Activated naive CD8-positive, alpha-beta T cell treated with anti-CD3 and anti-CD28 coated beads, Interleukin-2, amount 50 U/mL, for 24 hours (primary cell): ENCODE measurements at regions not wholly inside any gene's neighbourhood (a gene's known extent, or its start where the extent isn't known, plus 50 kb on each side); places are given as distances from the start of the nearest gene placed in this dataset.
"Not testable (repeated sequence)": the region's sequence is repeated elsewhere in the genome, so short reads cannot be mapped to it uniquely, and the experiment has no call there.

ENCODE experiments used
- ATAC-seq: fragments of 150-1000 bp; cut with Tn5 transposase; one replicate; pipeline ENCODE4 v1.10.0; 2021
- DNase-seq: peaks from one replicate; pipeline ENCODE4 v3.0.0; 2021
- H3K27ac Mint-ChIP-seq: one replicate; pipeline ENCODE4 v1.8.0; 2021; ENCODE audit warnings: mild to moderate bottlenecking, mixed read lengths
- H3K27me3 Mint-ChIP-seq: one replicate; pipeline ENCODE4 v1.8.0; 2021; ENCODE audit warnings: mixed read lengths
- H3K36me3 Mint-ChIP-seq: one replicate; pipeline ENCODE4 v1.8.0; 2021; ENCODE audit warnings: low read depth, mixed read lengths
- H3K4me1 Mint-ChIP-seq: one replicate; pipeline ENCODE4 v1.8.0; 2021; ENCODE audit warnings: mixed read lengths
- H3K4me3 Mint-ChIP-seq: one replicate; pipeline ENCODE4 v1.8.0; 2021; ENCODE audit warnings: mild to moderate bottlenecking, moderate library complexity, mixed read lengths
- H3K9me3 Mint-ChIP-seq: one replicate; pipeline ENCODE4 v1.8.0; 2021; ENCODE audit warnings: mixed read lengths

DNA sequence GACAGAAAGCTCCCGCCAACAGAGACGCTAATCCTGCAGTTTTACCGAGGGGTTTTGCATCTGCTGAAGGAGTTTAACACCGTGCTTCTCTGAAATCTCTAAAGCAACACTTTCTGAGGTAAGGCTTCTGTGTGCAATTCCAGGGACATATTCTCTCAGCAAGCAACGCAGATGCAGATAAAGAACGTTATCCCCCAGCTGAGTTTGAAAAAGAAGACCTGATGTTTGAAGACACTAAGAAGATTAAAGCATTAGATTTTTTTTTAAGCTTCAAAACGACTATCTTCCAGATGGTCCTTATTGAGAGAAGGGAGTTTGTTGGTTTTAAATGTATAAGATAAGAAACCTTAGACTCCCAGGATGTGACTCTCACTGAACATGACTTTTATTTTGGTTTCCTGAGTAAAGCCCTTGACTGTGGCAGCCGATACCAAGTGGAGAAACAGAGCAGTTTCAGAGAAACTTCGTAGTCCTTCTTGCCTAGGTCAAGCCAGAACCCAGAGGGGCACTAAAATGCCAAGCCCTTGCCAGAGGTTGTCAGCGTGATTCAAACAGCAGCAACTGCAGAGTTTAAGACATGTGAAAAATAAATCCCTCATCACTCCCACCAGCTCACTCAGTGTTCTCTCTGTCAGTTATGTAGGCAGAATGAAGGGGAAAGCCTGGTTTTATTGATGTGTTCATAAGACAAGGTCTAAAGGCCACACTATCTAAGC lies 353.3 kb upstream of the CNR1 start:
- no peak overlapping the region for H3K4me3 Mint-ChIP-seq
- ATAC-seq = no peak
- no peaks in the 10 kb centered on the region for H3K36me3 Mint-ChIP-seq
- no peaks in the 10 kb centered on the region for H3K4me1 Mint-ChIP-seq
- H3K27ac Mint-ChIP-seq = no peak overlapping the region
- DNase-seq = no peak
- H3K9me3 Mint-ChIP-seq = peaks cover 5% of the 10 kb centered on the region
- H3K27me3 Mint-ChIP-seq = peaks cover 2% of the 10 kb centered on the region

GRCh38 chr6:88517737-88518136 lies 351.6 kb upstream of the CNR1 start:
- Mint-ChIP-seq H3K9me3 (peaks cover 5% of the 10 kb centered on the region), H3K36me3 (no peaks in the 10 kb centered on the region), H3K4me1 (no peaks in the 10 kb centered on the region), H3K27me3 (peaks cover 2% of the 10 kb centered on the region), H3K27ac (no peak overlapping the region), H3K4me3 (no peak overlapping the region)
- DNase-seq (no peak), ATAC-seq (no peak)

GRCh38 chr6:88513920-88514319 lies 347.8 kb upstream of the CNR1 start:
- H3K9me3 Mint-ChIP-seq = no peaks in the 10 kb centered on the region
- H3K4me1 Mint-ChIP-seq = no peaks in the 10 kb centered on the region
- H3K36me3 Mint-ChIP-seq = no peaks in the 10 kb centered on the region
- no peak overlapping the region for H3K27ac Mint-ChIP-seq
- no peak for DNase-seq
- H3K27me3 Mint-ChIP-seq = peaks cover 2% of the 10 kb centered on the region
- H3K4me3 Mint-ChIP-seq = no peak overlapping the region
- no peak for ATAC-seq

DNA sequence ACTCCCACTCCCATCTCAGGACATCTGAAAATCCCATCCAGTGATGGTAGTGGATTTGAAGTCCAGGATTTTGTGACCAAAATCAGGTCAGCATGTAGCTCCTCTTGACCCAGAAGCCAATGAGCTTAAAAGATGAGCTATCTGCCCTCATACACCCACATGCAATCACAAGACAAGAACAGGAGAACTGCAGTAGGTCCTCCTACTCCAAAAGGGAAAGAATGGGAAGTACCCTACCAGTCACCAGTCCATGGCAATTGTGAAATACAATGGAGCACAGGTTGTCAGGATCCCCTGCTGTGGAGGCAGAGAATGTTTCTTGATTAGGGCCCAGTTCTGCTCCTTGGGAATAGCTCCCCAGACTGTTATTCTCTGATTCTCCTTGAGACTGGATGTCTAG lies 347.3 kb upstream of the CNR1 start:
- no peak for DNase-seq
- Mint-ChIP-seq H3K27me3 (peaks cover 2% of the 10 kb centered on the region), H3K9me3 (no peaks in the 10 kb centered on the region), H3K36me3 (no peaks in the 10 kb centered on the region), H3K4me3 (no peak overlapping the region), H3K27ac (no peak overlapping the region), H3K4me1 (no peaks in the 10 kb centered on the region)
- ATAC-seq = no peak

GRCh38 chr6:88512951-88513350 lies 346.8 kb upstream of the CNR1 start:
- DNase-seq (no peak), ATAC-seq (no peak)
- no peaks in the 10 kb centered on the region for H3K4me1 Mint-ChIP-seq
- H3K4me3 Mint-ChIP-seq = no peak overlapping the region
- H3K27ac Mint-ChIP-seq = no peak overlapping the region
- no peaks in the 10 kb centered on the region for H3K9me3 Mint-ChIP-seq
- no peaks in the 10 kb centered on the region for H3K36me3 Mint-ChIP-seq
- H3K27me3 Mint-ChIP-seq = peaks cover 2% of the 10 kb centered on the region

- Mint-ChIP-seq H3K27me3 (peaks cover 11% of the 10 kb centered on the region), H3K4me3 (no peak overlapping the region), H3K9me3 (peaks cover 7% of the 10 kb centered on the region), H3K27ac (no peak overlapping the region), H3K4me1 (no peaks in the 10 kb centered on the region), H3K36me3 (no peaks in the 10 kb centered on the region)
- ATAC-seq (no peak), DNase-seq (no peak)
Measured at GRCh38 chr6:88502391-88502790, 336.2 kb upstream of the CNR1 start.

DNA sequence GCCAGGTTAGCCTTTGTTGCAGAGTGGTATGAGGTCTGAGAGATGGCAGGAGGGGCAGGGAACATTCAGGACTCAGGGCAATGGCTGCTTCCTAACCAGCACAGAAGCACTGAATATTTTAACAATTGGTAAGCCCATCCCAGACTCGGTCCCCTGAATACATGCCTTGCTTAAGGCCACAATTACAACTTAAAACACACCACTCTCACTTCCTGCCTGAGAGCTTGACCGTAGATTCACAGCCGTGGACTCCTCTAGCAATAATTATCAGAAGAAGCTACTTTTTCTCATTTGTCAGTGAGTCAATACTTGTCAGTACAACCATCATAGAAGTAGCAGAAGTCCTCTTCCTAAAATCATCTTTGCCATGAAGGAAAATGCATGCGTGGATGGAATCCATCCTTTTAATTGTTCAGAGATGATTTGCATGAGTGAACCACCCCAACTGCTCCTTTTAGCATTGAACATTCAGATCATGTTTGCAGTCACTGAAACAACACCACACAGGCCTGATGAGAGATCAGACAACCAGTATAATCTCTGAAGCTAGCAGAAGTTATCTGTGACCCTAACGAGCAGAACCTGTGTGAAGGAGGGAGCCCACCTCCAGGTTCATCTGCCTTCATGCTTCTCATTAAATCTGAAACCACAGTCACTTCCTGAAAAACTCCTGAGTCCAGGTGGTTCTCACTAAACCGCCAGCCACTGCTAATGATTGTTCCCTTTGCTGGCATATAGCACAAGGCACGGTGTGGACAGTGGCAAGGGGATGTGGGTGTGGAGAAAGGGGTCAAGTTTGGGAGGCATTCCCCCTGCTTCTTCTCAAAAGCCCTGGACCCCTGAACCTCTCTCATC lies 333.9 kb upstream of the CNR1 start:
- no peak for ATAC-seq
- Mint-ChIP-seq H3K4me3 (no peak overlapping the region), H3K4me1 (no peaks in the 10 kb centered on the region), H3K36me3 (no peaks in the 10 kb centered on the region), H3K27me3 (peaks cover 11% of the 10 kb centered on the region), H3K27ac (no peak overlapping the region), H3K9me3 (peaks cover 1% of the 10 kb centered on the region)
- no peak for DNase-seq

DNA sequence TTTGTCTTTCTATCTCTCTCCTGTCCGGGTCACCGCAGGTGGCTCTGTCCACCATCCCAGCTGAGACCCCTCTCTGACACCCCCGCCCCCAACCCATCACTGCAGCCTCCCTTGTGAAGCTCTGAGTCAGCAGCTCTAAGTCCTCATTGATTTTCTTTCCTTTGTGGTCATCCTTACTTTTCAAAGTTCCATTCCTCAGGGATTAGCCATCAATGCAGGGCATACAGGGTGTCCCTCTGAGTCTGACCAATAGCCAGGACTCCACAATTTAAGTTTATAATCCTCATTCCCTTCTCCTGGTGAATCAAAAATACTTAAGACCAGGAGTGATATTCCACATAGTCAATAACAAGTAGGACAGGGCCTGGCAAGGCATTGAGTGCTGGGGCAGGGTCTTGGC lies 333.3 kb upstream of the CNR1 start:
- Mint-ChIP-seq H3K36me3 (no peaks in the 10 kb centered on the region), H3K4me3 (no peak overlapping the region), H3K9me3 (no peaks in the 10 kb centered on the region), H3K27me3 (peaks cover 13% of the 10 kb centered on the region), H3K4me1 (peaks cover 2% of the 10 kb centered on the region), H3K27ac (no peak overlapping the region)
- ATAC-seq (no peak), DNase-seq (no peak)

- H3K27ac Mint-ChIP-seq, H3K36me3 Mint-ChIP-seq, H3K4me1 Mint-ChIP-seq, H3K4me3 Mint-ChIP-seq, DNase-seq, ATAC-seq, H3K9me3 Mint-ChIP-seq: not testable (repeated sequence)
- peaks cover 16% of the 10 kb centered on the region for H3K27me3 Mint-ChIP-seq
Measured at GRCh38 chr6:88497403-88497802, 331.3 kb upstream of the CNR1 start.

DNA sequence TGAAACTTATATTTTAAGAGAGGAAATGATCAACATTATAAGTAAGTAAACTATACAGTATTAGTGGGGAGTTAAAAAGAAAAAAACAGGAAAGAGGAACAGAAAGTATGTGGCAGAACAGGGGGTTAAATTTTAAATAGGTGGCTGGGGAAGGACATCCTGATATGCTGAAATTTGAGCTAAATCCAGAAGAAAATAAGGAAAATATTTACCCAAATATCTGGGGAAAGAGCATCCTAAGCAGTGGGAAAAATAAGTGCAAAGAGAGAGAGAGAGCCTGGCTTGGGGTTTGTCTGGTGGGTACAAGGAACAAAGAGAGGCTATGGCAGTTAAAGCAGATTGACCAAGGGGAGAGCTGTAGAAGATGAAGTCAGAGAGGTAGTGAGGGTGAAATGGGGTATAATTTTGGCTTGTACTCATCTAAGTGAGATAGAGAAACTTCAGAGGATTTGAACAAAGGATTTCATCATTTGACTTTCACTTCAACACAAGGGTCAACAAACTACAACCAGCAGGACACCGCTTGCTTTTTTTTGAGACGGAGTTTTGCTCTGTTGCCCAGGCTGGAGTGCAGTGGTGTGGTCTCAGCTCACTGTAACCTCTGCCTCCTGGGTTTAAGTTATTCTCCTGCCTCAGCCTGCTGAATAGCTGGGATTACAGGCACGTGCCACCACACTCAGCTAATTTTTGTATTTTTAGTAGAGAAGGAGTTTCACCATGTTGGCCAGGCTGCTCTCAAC lies 328.4 kb upstream of the CNR1 start:
- no peak for ATAC-seq
- peaks cover 3% of the 10 kb centered on the region for H3K4me1 Mint-ChIP-seq

DNA sequence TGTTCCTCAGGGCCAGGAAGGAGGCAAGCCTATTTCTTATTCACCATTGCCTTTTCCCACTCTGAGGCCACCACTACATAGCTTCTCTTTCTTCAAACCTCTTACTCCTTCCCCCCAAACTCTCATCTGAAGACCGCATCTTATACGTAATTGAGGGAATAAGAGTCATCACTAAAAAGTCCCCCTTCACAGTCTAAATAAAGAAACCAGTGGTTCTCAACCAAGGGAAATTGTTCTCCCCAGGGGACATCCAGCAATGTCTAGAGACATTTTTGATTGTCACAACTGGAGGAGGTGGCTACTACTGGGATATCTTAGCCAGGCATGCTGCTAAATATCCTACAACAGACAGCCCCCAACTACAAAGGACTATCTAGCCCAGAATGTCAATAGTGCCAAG lies 327.6 kb upstream of the CNR1 start:
- DNase-seq = no peak
- ATAC-seq = peak; percentile 7
- Mint-ChIP-seq H3K4me3 (no peak overlapping the region), H3K9me3 (no peaks in the 10 kb centered on the region), H3K27me3 (peaks cover 7% of the 10 kb centered on the region), H3K36me3 (no peaks in the 10 kb centered on the region), H3K4me1 (peaks cover 3% of the 10 kb centered on the region), H3K27ac (peak overlapping the region; percentile 2)

More for the DNA sequence above, 328.4 kb upstream of the CNR1 start:
- peaks cover 7% of the 10 kb centered on the region for H3K27me3 Mint-ChIP-seq
- no peak for DNase-seq
- H3K9me3 Mint-ChIP-seq = no peaks in the 10 kb centered on the region
- H3K36me3 Mint-ChIP-seq = no peaks in the 10 kb centered on the region
- no peak overlapping the region for H3K27ac Mint-ChIP-seq
- H3K4me3 Mint-ChIP-seq = no peak overlapping the region

DNA sequence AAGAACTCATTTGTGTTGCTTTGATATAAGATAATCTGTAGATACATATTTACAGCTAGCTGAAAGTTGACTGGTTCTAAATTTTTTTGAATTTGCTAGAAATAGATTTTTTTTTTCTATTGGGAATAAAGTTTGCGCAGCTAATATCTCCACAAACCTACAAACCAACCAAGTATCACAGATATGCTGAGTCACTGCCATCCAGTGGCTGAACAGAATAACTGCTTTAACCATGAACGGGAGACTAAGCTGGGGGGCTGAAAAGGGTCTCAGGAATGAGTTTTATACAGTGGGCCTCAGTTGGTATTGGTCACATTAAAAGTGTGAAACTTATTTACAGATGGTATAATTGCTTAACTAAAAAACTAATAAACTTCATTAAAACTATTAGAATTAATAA lies 326.7 kb upstream of the CNR1 start:
- ATAC-seq (no peak), DNase-seq (no peak)
- Mint-ChIP-seq H3K27ac (no peak overlapping the region), H3K27me3 (peaks cover 5% of the 10 kb centered on the region), H3K9me3 (no peaks in the 10 kb centered on the region), H3K4me3 (no peak overlapping the region), H3K36me3 (no peaks in the 10 kb centered on the region), H3K4me1 (peaks cover 3% of the 10 kb centered on the region)

GRCh38 chr6:88492241-88492640 lies 326.1 kb upstream of the CNR1 start:
- DNase-seq (no peak), ATAC-seq (no peak)
- no peaks in the 10 kb centered on the region for H3K9me3 Mint-ChIP-seq

GRCh38 chr6:88491266-88491880 lies 325.2 kb upstream of the CNR1 start:
- Mint-ChIP-seq H3K9me3 (no peaks in the 10 kb centered on the region), H3K4me3 (no peak overlapping the region), H3K27me3 (peaks cover 5% of the 10 kb centered on the region), H3K36me3 (no peaks in the 10 kb centered on the region), H3K4me1 (peaks cover 3% of the 10 kb centered on the region), H3K27ac (no peak overlapping the region)
- no peak for ATAC-seq
- no peak for DNase-seq

More at GRCh38 chr6:88492241-88492640, 326.1 kb upstream of the CNR1 start:
- Mint-ChIP-seq H3K36me3 (no peaks in the 10 kb centered on the region), H3K27ac (no peak overlapping the region), H3K4me1 (peaks cover 3% of the 10 kb centered on the region), H3K27me3 (peaks cover 5% of the 10 kb centered on the region), H3K4me3 (no peak overlapping the region)
